Gastrocnemius medialis (tissue), 4 donors: ENCODE measurements at regions not wholly inside any gene's neighbourhood (a gene's known extent, or its start where the extent isn't known, plus 50 kb on each side); places are given as distances from the start of the nearest gene placed in this dataset.

ENCODE experiments used
- ATAC-seq, 2 donors: fragments of 150-250 bp; one replicate each; pipeline ENCODE4 v1.9.1; 2016
- DNase-seq, 2 donors: peaks; one replicate each; pipeline ENCODE4 v3.0.0-alpha.2; 2019
- H3K27ac ChIP-seq, 4 donors: fragments of 200-600 bp; sonication (generic); 1 replicate in 1 of 4; 2 replicates in 3 of 4; pipeline ENCODE4 v1.5.1; 2016 to 2018; ENCODE audit warnings: mild to moderate bottlenecking in 2 of 4, moderate library complexity in 1 of 4
- H3K27me3 ChIP-seq, 3 donors: fragments of 200-600 bp; sonication (generic) in 2 of 3; 1 replicate in 1 of 3; 2 replicates in 2 of 3; pipeline versions ENCODE4 v1.5.1 to v1.6.0; 2016 to 2019; ENCODE audit warnings: mild to moderate bottlenecking in 1 of 3, moderate library complexity in 1 of 3
- H3K36me3 ChIP-seq, 2 donors: fragments of 200-600 bp; sonication (generic) in 1 of 2; one replicate each; pipeline ENCODE4 v1.5.1; 2017 to 2018
- H3K4me1 ChIP-seq, 2 donors: fragments of 200-600 bp; sonication (generic) in 1 of 2; one replicate each; pipeline ENCODE4 v1.5.1; 2016 to 2017; ENCODE audit warnings: mild to moderate bottlenecking in 2 of 2
- H3K4me3 ChIP-seq, 4 donors: fragments of 200-600 bp; sonication (generic) in 3 of 4; 1 replicate in 1 of 4; 2 replicates in 3 of 4; pipeline ENCODE4 v1.5.1; 2016 to 2019; ENCODE audit warnings: mild to moderate bottlenecking in 2 of 4
- H3K9me3 ChIP-seq, 3 donors: fragments of 200-600 bp; sonication (generic) in 2 of 3; 1 replicate in 1 of 3; 2 replicates in 2 of 3; pipeline ENCODE4 v1.5.1; 2016 to 2019
- POLR2A ChIP-seq, 2 donors: fragments of 450-650 bp; IDR thresholded peaks; one replicate each; pipeline ENCODE4 v1.6.1; 2017; ENCODE audit warnings: antibody characterized with exemption in 2 of 2, mild to moderate bottlenecking in 2 of 2, moderate library complexity in 2 of 2
- in situ Hi-C, 4 donors: fragments of 200-750 bp; cut with MboI; loops; one replicate each; pipeline versions ENCODE4 v1.15.0 to v1.8.0; 2017; ENCODE audit warnings: low sequenced_read_pairs in 4 of 4
- intact Hi-C: fragments of 100-400 bp; cut with DNase I; formaldehyde crosslinking; loops from one replicate; pipeline ENCODE4 v1.15.1; 2023; ENCODE audit warnings: low total_unique reads
- TF ChIP-seq, protein P1 (sequence below), 5 experiments: fragments of 450-650 bp in 3 of 5; fragments of 200-600 bp in 2 of 5; sonication (generic) in 2 of 5; IDR thresholded peaks in 4 of 5; conservative IDR thresholded peaks in 1 of 5; 1 replicate in 4 of 5; 2 replicates in 1 of 5; pipeline ENCODE4 v1.5.1; 2016 to 2019; ENCODE audit warnings: antibody characterized with exemption in 5 of 5, mild to moderate bottlenecking in 3 of 5, moderate library complexity in 3 of 5

DNA sequence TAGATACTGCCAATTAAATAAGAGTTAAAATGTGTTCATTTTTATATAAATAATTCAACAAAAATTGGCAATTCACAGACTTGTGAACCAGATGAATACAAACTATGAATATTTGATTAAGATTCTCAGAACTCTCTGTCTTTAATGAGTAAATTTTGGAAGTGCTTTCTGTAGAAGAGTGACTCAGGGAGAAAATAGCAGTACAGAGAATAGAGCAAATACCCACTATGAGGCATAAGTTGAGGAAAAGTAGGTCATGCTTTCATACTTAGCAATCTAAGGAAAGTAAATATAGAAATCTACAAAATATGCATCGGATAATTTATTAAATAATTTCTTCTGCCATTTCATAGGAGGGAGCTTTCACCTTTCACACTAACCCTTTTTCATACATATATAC is 117.7 kb upstream of the TMEM106B start:
- in situ Hi-C loops (no loop called here), intact Hi-C loops (no loop called here)
- H3K27me3 ChIP-seq: no peaks in the 10 kb centered on the region

GRCh38 chr7:12094365-12094921 is 116.7 kb upstream of the TMEM106B start:
- no peak for TF ChIP-seq POLR2A (IDR thresholded peaks at IDR 0.05)
- TF ChIP-seq, protein P1, sequence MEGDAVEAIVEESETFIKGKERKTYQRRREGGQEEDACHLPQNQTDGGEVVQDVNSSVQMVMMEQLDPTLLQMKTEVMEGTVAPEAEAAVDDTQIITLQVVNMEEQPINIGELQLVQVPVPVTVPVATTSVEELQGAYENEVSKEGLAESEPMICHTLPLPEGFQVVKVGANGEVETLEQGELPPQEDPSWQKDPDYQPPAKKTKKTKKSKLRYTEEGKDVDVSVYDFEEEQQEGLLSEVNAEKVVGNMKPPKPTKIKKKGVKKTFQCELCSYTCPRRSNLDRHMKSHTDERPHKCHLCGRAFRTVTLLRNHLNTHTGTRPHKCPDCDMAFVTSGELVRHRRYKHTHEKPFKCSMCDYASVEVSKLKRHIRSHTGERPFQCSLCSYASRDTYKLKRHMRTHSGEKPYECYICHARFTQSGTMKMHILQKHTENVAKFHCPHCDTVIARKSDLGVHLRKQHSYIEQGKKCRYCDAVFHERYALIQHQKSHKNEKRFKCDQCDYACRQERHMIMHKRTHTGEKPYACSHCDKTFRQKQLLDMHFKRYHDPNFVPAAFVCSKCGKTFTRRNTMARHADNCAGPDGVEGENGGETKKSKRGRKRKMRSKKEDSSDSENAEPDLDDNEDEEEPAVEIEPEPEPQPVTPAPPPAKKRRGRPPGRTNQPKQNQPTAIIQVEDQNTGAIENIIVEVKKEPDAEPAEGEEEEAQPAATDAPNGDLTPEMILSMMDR (IDR thresholded peaks at IDR 0.05 in 4 of 5, conservative IDR thresholded peaks at IDR 0.05 in 1 of 5): no peak
- intact Hi-C loops (no loop called here), in situ Hi-C loops (no loop called here)
- Histone ChIP-seq H3K27me3 (no peaks in the 10 kb centered on the region), H3K27ac (no peak overlapping the region), H3K36me3 (no peaks in the 10 kb centered on the region), H3K9me3 (no peaks in the 10 kb centered on the region), H3K4me1 (no peaks in the 10 kb centered on the region), H3K4me3 (no peak overlapping the region)
- no peak for DNase-seq
- ATAC-seq: no peak

More for the DNA sequence above, 117.7 kb upstream of the TMEM106B start:
- Histone ChIP-seq H3K4me3 (no peak overlapping the region), H3K4me1 (no peaks in the 10 kb centered on the region), H3K27ac (no peak overlapping the region), H3K9me3 (no peaks in the 10 kb centered on the region), H3K36me3 (no peaks in the 10 kb centered on the region)
- no peak for TF ChIP-seq POLR2A (IDR thresholded peaks at IDR 0.05)
- TF ChIP-seq, protein P1 (IDR thresholded peaks at IDR 0.05 in 4 of 5, conservative IDR thresholded peaks at IDR 0.05 in 1 of 5): no peak
- ATAC-seq: no peak
- DNase-seq: no peak

- H3K36me3 ChIP-seq: no peaks in the 10 kb centered on the region
- ATAC-seq: no peak
- H3K27ac ChIP-seq: no peak overlapping the region
- no peaks in the 10 kb centered on the region for H3K4me1 ChIP-seq
- no peak for TF ChIP-seq POLR2A (IDR thresholded peaks at IDR 0.05)
- TF ChIP-seq, protein P1 (IDR thresholded peaks at IDR 0.05 in 4 of 5, conservative IDR thresholded peaks at IDR 0.05 in 1 of 5): no peak
- H3K9me3 ChIP-seq: no peaks in the 10 kb centered on the region
- in situ Hi-C loops: no loop called here
- H3K4me3 ChIP-seq: no peak overlapping the region
- DNase-seq: no peak
- no peaks in the 10 kb centered on the region for H3K27me3 ChIP-seq
- intact Hi-C loops: no loop called here
Observed at GRCh38 chr7:12102126-12102525, 109.0 kb upstream of the TMEM106B start.

GRCh38 chr7:12102527-12102926 is 108.6 kb upstream of the TMEM106B start:
- H3K27me3 ChIP-seq: no peaks in the 10 kb centered on the region
- TF ChIP-seq, protein P1 (IDR thresholded peaks at IDR 0.05 in 4 of 5, conservative IDR thresholded peaks at IDR 0.05 in 1 of 5): no peak
- TF ChIP-seq POLR2A (IDR thresholded peaks at IDR 0.05): no peak
- intact Hi-C loops (no loop called here), in situ Hi-C loops (no loop called here)
- no peak overlapping the region for H3K27ac ChIP-seq
- no peaks in the 10 kb centered on the region for H3K9me3 ChIP-seq
- H3K36me3 ChIP-seq: no peaks in the 10 kb centered on the region
- H3K4me1 ChIP-seq: no peaks in the 10 kb centered on the region
- DNase-seq (no peak), ATAC-seq (no peak)
- H3K4me3 ChIP-seq: no peak overlapping the region

DNA sequence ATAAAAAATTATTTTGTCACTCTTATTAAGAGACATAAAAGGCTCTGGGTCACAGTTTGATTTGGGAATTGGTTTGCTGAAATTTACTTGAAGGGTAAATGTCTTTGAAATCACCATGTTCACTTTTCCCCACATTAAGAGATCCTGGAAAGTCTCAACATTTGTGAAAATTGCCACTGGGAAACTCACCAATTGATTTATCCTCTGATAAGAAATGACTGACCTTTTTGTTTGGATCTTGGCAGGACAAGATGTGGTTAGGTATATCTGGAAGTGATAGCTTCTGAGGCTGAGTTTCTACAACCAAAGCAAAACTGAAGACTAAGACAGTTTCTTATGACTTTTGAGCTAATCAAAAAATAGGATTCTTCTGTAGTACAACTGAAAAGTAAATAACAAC is 107.1 kb upstream of the TMEM106B start:
- no peak for DNase-seq
- TF ChIP-seq, protein P1 (IDR thresholded peaks at IDR 0.05 in 4 of 5, conservative IDR thresholded peaks at IDR 0.05 in 1 of 5): no peak
- TF ChIP-seq POLR2A (IDR thresholded peaks at IDR 0.05): no peak

More for the DNA sequence above, 107.1 kb upstream of the TMEM106B start:
- H3K9me3 ChIP-seq: no peaks in the 10 kb centered on the region
- no peaks in the 10 kb centered on the region for H3K4me1 ChIP-seq
- in situ Hi-C loops: no loop called here
- no peak overlapping the region for H3K4me3 ChIP-seq
- H3K27me3 ChIP-seq: peaks cover 0 to 1% (median 0%) of the 10 kb centered on the region in 3 donors
- ATAC-seq: no peak
- intact Hi-C loops: no loop called here
- H3K36me3 ChIP-seq: no peaks in the 10 kb centered on the region
- no peak overlapping the region for H3K27ac ChIP-seq
